ENCODE measurements at regions not wholly inside any gene's neighbourhood (a gene's known extent, or its start where the extent isn't known, plus 50 kb on each side); places are given as distances from the start of the nearest gene placed in this dataset.

DNA sequence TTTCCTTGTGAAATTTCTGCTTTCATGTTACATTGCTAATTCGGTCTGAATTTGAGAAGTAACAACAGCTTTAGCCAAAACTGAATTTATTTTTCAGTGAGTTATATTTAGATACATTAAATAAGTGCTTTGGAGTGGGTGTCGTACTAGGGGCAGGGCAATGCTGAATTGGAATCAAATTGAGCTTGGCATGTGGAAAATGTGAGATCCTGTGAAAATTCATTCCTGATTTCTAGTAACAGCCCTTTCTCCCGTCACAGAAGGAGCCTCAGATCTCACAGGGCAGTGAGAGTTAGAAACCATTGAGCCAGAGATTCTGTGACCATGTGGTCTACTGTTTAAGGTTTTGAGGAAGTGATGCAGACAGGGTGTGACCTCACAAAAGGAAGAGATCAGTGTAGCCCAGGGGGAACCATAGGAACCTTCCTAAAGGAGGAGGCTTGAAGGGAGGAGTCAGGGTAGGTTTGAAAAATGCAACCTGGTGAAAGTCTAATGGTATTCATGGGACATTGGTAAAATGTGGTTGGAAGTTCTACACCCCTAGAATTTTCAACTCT lies 1136.8 kb downstream of the AACS start:
- intact Hi-C loops (cut with DNase I) = no loop called here
- no peak for TF ChIP-seq CTCF (IDR thresholded peaks at IDR 0.05)
- no peaks in the 10 kb centered on the region for H3K9me3 ChIP-seq
- H3K36me3 ChIP-seq = no peaks in the 10 kb centered on the region
- no peaks in the 10 kb centered on the region for H3K4me1 ChIP-seq
- H3K27ac ChIP-seq = no peak overlapping the region
- no peak for DNase-seq
- no peaks in the 10 kb centered on the region for H3K27me3 ChIP-seq
- ATAC-seq = no peak
- no peak overlapping the region for H3K4me3 ChIP-seq

DNA sequence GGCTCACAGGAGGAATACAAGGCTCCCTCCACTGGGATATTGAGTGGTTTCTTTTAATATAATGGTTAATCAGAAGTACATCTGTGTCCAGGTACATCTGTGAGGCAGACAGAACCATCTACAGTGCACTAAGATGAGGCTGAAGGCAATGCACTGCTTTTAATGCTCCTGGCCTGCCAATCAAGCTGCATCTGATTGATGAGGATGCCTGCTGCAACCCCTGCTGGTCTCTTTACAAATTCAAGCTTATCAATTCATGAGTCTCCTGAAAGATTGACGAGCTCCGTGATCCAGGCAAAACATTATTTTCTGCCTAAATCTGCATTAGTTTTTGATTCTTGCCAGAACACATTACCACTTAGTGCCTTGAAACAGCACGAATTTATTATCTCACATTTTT lies 1139.1 kb downstream of the AACS start:
- no peak for TF ChIP-seq CTCF (IDR thresholded peaks at IDR 0.05)
- ATAC-seq (no peak), DNase-seq (no peak)
- intact Hi-C loops (cut with DNase I) = no loop called here
- no peak overlapping the region for H3K4me3 ChIP-seq
- no peaks in the 10 kb centered on the region for H3K9me3 ChIP-seq
- no peaks in the 10 kb centered on the region for H3K27me3 ChIP-seq
- no peak overlapping the region for H3K27ac ChIP-seq
- H3K4me1 ChIP-seq = no peaks in the 10 kb centered on the region
- H3K36me3 ChIP-seq = no peaks in the 10 kb centered on the region

- H3K4me3 ChIP-seq = no peak overlapping the region
- ATAC-seq = no peak
- H3K27ac ChIP-seq = no peak overlapping the region
- no peaks in the 10 kb centered on the region for H3K4me1 ChIP-seq
- TF ChIP-seq CTCF (IDR thresholded peaks at IDR 0.05) = no peak
- no peaks in the 10 kb centered on the region for H3K27me3 ChIP-seq
- intact Hi-C loops (cut with DNase I) = no loop called here
- no peaks in the 10 kb centered on the region for H3K36me3 ChIP-seq
- DNase-seq = no peak
- H3K9me3 ChIP-seq = no peaks in the 10 kb centered on the region
Measured at GRCh38 chr12:126210026-126210425, 1144.8 kb downstream of the AACS start.

- Histone ChIP-seq H3K9me3 (no peaks in the 10 kb centered on the region), H3K36me3 (no peaks in the 10 kb centered on the region), H3K4me1 (no peaks in the 10 kb centered on the region), H3K27ac (no peak overlapping the region), H3K4me3 (no peak overlapping the region), H3K27me3 (no peaks in the 10 kb centered on the region)
- no peak for DNase-seq
- intact Hi-C loops (cut with DNase I) = no loop called here
- no peak for ATAC-seq
- TF ChIP-seq CTCF (IDR thresholded peaks at IDR 0.05) = no peak
Measured at GRCh38 chr12:126210448-126210847, 1145.2 kb downstream of the AACS start.

GRCh38 chr12:126212824-126213223 lies 1147.6 kb downstream of the AACS start:
- TF ChIP-seq CTCF (IDR thresholded peaks at IDR 0.05) = no peak
- Histone ChIP-seq H3K9me3 (no peaks in the 10 kb centered on the region), H3K27me3 (no peaks in the 10 kb centered on the region), H3K36me3 (no peaks in the 10 kb centered on the region), H3K4me3 (no peak overlapping the region), H3K27ac (no peak overlapping the region), H3K4me1 (no peaks in the 10 kb centered on the region)
- no peak for ATAC-seq
- DNase-seq = no peak
- intact Hi-C loops (cut with DNase I) = no loop called here

DNA sequence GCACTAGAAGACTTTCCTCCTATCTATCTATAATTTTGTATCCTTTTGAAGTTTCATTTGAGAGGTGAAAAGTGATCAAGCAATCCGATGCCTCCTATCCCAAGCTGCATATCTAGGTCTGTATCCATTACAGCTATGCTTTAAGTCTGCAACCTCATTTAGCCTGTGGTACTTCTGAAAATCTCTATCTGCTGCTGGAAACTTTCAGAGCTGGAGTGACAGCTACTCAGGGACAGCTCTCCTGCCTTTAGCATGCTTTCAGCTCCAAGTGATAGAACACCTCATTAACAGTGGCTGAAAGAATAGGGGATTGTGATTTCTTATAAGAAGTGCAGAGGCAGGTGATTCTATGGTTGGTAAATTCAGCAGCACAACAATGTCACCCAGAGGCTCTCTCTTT lies 1153.5 kb downstream of the AACS start:
- Histone ChIP-seq H3K9me3 (no peaks in the 10 kb centered on the region), H3K27me3 (no peaks in the 10 kb centered on the region), H3K27ac (no peak overlapping the region), H3K4me3 (no peak overlapping the region), H3K4me1 (no peaks in the 10 kb centered on the region), H3K36me3 (no peaks in the 10 kb centered on the region)
- ATAC-seq (no peak), DNase-seq (no peak)
- no peak for TF ChIP-seq CTCF (IDR thresholded peaks at IDR 0.05)
- intact Hi-C loops (cut with DNase I) = no loop called here

Measured in upper lobe of right lung (tissue), 1 donor.